ENCODE measurements at regions not wholly inside any gene's neighbourhood (a gene's known extent, or its start where the extent isn't known, plus 50 kb on each side); places are given as distances from the start of the nearest gene placed in this dataset.

DNA sequence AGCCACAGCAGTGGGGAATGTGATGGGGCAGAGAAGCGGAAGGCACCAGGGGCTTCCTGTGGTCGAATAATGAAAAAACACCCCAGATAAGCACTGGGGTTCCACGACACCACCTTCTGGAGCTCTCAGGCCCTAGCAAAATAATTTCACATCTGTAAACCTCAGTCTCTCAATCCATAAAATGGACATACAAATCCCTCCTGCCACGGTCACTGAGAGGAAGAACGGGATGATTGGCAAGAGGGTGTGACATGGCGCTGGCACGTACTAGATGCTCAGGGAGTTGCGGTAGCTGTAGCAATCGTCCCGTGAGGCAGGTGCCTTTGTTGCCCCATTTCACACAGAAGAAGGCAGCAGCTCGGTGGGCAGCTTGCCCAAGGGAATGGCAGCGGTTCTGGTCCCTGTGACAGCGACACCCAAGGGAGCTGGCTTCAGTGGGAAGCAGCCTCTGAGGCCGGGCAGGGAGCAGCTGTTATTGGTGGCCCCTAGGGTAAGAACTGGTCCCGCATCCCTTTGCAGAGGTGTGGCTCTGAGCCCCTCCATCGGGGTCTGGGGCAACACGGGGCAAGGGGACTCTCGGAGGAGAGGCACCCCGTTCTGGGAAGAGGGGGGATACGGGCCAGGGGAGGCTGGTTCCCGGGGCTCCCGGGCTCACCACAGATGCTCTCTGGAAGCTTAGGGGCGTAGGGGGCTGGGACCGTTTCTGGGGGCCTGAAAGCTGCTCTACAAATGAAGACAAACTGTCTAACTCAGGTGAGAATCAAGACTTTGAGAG lies 114.0 kb upstream of the ALDH1A3 start:
- in situ Hi-C loops (cut with HindIII; ENCODE audit: low sequenced_read_pairs) = no loop called here
- no peak overlapping the region for H3K4me3 ChIP-seq (ENCODE audit: low read depth, low read length)
- TF ChIP-seq, protein P1, sequence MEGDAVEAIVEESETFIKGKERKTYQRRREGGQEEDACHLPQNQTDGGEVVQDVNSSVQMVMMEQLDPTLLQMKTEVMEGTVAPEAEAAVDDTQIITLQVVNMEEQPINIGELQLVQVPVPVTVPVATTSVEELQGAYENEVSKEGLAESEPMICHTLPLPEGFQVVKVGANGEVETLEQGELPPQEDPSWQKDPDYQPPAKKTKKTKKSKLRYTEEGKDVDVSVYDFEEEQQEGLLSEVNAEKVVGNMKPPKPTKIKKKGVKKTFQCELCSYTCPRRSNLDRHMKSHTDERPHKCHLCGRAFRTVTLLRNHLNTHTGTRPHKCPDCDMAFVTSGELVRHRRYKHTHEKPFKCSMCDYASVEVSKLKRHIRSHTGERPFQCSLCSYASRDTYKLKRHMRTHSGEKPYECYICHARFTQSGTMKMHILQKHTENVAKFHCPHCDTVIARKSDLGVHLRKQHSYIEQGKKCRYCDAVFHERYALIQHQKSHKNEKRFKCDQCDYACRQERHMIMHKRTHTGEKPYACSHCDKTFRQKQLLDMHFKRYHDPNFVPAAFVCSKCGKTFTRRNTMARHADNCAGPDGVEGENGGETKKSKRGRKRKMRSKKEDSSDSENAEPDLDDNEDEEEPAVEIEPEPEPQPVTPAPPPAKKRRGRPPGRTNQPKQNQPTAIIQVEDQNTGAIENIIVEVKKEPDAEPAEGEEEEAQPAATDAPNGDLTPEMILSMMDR (IDR thresholded peaks at IDR 0.05; ENCODE audit: low read depth, low read length, missing control alignments) = no peak
- DNase-seq (ENCODE audit: low read depth) = no peak

- no peak overlapping the region for H3K4me3 ChIP-seq (ENCODE audit: low read depth, low read length)
- DNase-seq (ENCODE audit: low read depth) = no peak
- TF ChIP-seq, protein P1 (IDR thresholded peaks at IDR 0.05; ENCODE audit: low read depth, low read length, missing control alignments) = no peak
- in situ Hi-C loops (cut with HindIII; ENCODE audit: low sequenced_read_pairs) = no loop called here
Observed at GRCh38 chr15:100766243-100767000, 113.2 kb upstream of the ALDH1A3 start.

DNA sequence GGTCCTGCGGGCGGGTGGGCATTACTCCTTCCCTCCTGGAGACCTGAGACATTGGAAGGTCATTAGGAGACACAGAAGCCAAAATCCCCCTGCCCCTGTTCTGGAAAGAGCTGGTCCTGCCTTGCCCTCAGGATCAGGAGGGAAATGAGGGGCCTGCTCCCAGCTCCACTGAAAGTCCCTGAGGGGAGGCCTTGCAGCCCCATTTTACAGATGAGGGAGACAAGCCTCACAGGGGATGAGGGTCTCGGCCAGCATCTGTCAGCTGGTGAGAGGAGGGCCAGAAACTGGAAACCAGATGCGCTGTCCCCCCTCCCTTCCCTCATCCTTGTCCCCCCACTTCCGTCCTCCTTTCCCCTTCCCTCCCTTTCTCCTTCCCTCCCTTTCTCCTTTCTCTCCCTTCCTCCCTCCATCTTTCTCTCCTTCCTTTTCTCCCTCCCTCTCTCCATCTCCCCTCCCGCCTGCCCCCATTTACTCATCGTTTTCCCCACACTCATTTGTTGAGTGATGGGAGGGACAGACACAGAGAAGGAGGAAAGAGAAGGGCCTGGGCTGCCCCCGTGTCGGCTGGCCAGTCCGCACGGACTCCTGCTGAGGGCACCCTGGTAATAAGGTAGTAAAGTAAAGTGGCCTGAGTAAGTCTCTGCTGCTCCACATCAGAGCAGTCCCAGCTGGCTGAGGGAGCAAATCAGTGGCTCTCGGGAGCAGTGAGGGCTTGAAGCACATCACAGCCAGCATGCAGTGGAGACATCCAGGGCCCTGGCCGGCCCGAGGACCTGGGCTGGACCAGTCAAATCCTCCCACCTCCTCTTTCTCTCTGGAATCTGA lies 112.4 kb upstream of the ALDH1A3 start:
- no peak overlapping the region for H3K4me3 ChIP-seq (ENCODE audit: low read depth, low read length)
- TF ChIP-seq, protein P1 (IDR thresholded peaks at IDR 0.05; ENCODE audit: low read depth, low read length, missing control alignments) = no peak
- no peak for DNase-seq (ENCODE audit: low read depth)
- in situ Hi-C loops (cut with HindIII; ENCODE audit: low sequenced_read_pairs) = no loop called here

- in situ Hi-C loops (cut with HindIII; ENCODE audit: low sequenced_read_pairs) = no loop called here
- H3K4me3 ChIP-seq (ENCODE audit: low read depth, low read length) = no peak overlapping the region
- TF ChIP-seq, protein P1 (IDR thresholded peaks at IDR 0.05; ENCODE audit: low read depth, low read length, missing control alignments) = no peak
- DNase-seq (ENCODE audit: low read depth) = no peak
Observed at GRCh38 chr15:100768501-100768931, 111.1 kb upstream of the ALDH1A3 start.

DNA sequence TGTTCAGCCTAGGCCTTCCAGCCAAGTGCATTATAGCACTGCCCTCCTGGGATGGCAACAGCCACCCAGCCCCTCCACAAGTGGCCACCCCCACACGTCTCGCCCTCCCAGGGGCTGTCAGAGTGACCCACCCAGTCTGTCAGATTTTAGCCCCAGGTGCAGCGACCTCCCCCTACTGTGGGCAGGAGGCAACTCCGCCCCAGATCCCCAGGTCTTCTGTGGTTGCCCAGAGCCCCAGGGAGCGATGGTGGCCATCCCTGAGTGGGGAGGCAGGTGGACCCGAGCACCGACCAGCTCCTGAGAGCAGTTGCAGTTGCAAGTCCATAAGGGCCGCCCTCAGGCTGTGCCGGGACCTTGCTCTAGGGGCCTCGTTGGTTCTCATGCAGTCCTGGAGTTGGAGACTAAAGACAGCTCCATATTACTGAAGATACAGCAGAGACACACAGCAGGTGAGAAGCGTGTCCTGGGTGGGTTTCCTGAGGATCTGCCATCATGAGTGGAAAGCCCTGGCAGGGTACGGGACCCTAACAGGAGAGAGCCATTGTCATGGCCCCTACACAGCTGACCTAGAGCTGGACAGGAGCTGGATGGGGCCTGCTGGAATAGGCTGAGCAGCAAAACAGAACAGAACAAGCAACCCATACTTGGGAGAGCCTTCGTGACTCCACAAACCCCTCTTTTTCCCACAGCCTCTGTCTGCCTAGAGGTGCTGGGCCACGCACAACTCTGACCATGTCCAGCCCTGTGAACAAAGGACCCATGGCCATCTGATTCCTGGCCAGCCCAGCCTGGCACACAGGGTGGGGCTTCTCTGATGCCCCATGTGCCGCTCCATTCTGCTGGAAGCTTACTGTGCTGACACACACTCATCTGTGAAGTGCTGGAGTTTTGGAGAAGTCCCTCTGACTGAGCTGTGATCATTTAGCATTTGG lies 110.3 kb upstream of the ALDH1A3 start:
- in situ Hi-C loops (cut with HindIII; ENCODE audit: low sequenced_read_pairs) = no loop called here
- TF ChIP-seq, protein P1 (IDR thresholded peaks at IDR 0.05; ENCODE audit: low read depth, low read length, missing control alignments) = no peak
- DNase-seq (ENCODE audit: low read depth) = no peak
- no peak overlapping the region for H3K4me3 ChIP-seq (ENCODE audit: low read depth, low read length)

All from astrocyte of the cerebellum (primary cell).